ENCODE measurements at regions not wholly inside any gene's neighbourhood (a gene's known extent, or its start where the extent isn't known, plus 50 kb on each side); places are given as distances from the start of the nearest gene placed in this dataset.
"Not testable (repeated sequence)": the region's sequence is repeated elsewhere in the genome, so short reads cannot be mapped to it uniquely, and the experiment has no call there.

GRCh38 chr14:25431211-25432076 lies 381.5 kb upstream of the STXBP6 start:
- no peak for DNase-seq

GRCh38 chr14:25430808-25431207 lies 380.9 kb upstream of the STXBP6 start:
- no peak for DNase-seq

GRCh38 chr14:25412998-25413397 lies 363.1 kb upstream of the STXBP6 start:
- DNase-seq, result no peak

- no peak for DNase-seq
Measured at GRCh38 chr14:25411781-25412757, 362.1 kb upstream of the STXBP6 start.

- DNase-seq, result no peak
Measured at GRCh38 chr14:25406818-25407217, 356.9 kb upstream of the STXBP6 start.

GRCh38 chr14:25400607-25401206 lies 350.8 kb upstream of the STXBP6 start:
- DNase-seq, result no peak

- DNase-seq, result no peak
Measured at GRCh38 chr14:25396128-25396527, 346.2 kb upstream of the STXBP6 start.

GRCh38 chr14:25394791-25395391 lies 344.9 kb upstream of the STXBP6 start:
- no peak for DNase-seq

GRCh38 chr14:25394356-25394755 lies 344.4 kb upstream of the STXBP6 start:
- DNase-seq, result no peak

- DNase-seq, result no peak
Measured at GRCh38 chr14:25389948-25390347, 340.0 kb upstream of the STXBP6 start.

GRCh38 chr14:25381498-25381897 lies 331.6 kb upstream of the STXBP6 start:
- DNase-seq, result no peak

- no peak for DNase-seq
Measured at GRCh38 chr14:25375639-25376038, 325.7 kb upstream of the STXBP6 start.

- no peak for DNase-seq
Measured at GRCh38 chr14:25371068-25371467, 321.1 kb upstream of the STXBP6 start.

- DNase-seq, result not testable (repeated sequence)
Measured at GRCh38 chr14:25370057-25370456, 320.1 kb upstream of the STXBP6 start.

GRCh38 chr14:25358330-25358729 lies 308.4 kb upstream of the STXBP6 start:
- no peak for DNase-seq

- no peak for DNase-seq
Measured at GRCh38 chr14:25351269-25351668, 301.3 kb upstream of the STXBP6 start.

GRCh38 chr14:25350802-25351201 lies 300.9 kb upstream of the STXBP6 start:
- DNase-seq, result no peak

GRCh38 chr14:25350021-25350420 lies 300.1 kb upstream of the STXBP6 start:
- no peak for DNase-seq

GRCh38 chr14:25349269-25349668 lies 299.3 kb upstream of the STXBP6 start:
- DNase-seq, result no peak

- DNase-seq, result no peak
Measured at GRCh38 chr14:25340882-25341281, 290.9 kb upstream of the STXBP6 start.

GRCh38 chr14:25322784-25323183 lies 272.8 kb upstream of the STXBP6 start:
- DNase-seq, result no peak

GRCh38 chr14:25316007-25316406 lies 266.1 kb upstream of the STXBP6 start:
- DNase-seq, result not testable (repeated sequence)

- no peak for DNase-seq
Measured at GRCh38 chr14:25308244-25308643, 258.3 kb upstream of the STXBP6 start.

All from GF-D8 (cell line).